ENCODE measurements at regions not wholly inside any gene's neighbourhood (a gene's known extent, or its start where the extent isn't known, plus 50 kb on each side); places are given as distances from the start of the nearest gene placed in this dataset.

DNA sequence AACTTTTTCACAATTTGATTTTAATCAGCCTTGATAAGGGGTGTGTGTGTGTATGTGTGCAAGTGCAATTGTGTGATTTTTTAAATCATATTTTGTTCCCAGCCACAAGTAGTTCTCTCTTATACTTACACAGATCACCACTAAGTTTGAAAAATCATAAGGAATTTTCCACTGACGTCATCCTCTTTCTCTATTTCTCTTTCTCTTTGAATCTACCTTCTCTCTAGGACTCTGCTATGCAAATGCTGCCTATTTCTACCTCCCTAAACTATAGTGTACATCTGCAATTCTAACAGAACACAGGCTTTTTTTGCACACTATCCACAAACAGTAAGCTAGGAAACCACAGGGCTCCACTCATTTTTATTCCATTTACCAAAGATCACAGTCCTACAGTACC, 254.6 kb upstream of the CYLC2 start:
- TF ChIP-seq, protein P1, sequence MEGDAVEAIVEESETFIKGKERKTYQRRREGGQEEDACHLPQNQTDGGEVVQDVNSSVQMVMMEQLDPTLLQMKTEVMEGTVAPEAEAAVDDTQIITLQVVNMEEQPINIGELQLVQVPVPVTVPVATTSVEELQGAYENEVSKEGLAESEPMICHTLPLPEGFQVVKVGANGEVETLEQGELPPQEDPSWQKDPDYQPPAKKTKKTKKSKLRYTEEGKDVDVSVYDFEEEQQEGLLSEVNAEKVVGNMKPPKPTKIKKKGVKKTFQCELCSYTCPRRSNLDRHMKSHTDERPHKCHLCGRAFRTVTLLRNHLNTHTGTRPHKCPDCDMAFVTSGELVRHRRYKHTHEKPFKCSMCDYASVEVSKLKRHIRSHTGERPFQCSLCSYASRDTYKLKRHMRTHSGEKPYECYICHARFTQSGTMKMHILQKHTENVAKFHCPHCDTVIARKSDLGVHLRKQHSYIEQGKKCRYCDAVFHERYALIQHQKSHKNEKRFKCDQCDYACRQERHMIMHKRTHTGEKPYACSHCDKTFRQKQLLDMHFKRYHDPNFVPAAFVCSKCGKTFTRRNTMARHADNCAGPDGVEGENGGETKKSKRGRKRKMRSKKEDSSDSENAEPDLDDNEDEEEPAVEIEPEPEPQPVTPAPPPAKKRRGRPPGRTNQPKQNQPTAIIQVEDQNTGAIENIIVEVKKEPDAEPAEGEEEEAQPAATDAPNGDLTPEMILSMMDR (IDR thresholded peaks at IDR 0.05), result no peak
- no peak for TF ChIP-seq POLR2AphosphoS5 (IDR thresholded peaks at IDR 0.05)
